ENCODE measurements at regions not wholly inside any gene's neighbourhood (a gene's known extent, or its start where the extent isn't known, plus 50 kb on each side); places are given as distances from the start of the nearest gene placed in this dataset.

- TF ChIP-seq CTCF (IDR thresholded peaks at IDR 0.05; ENCODE audit: insufficient read depth, low read length, poor library complexity, severe bottlenecking) = no peak
- no peaks in the 10 kb centered on the region for H3K36me3 ChIP-seq (ENCODE audit: control insufficient read depth, insufficient read depth, low read length)
- no peak overlapping the region for H3K4me3 ChIP-seq (ENCODE audit: low read depth, low read length)
- no peaks in the 10 kb centered on the region for H3K27me3 ChIP-seq (ENCODE audit: control insufficient read depth, insufficient read depth, low read length)
- DNase-seq (ENCODE audit: low read depth) = no peak
Observed at GRCh38 chr13:40478775-40479174, 187.7 kb downstream of the FOXO1 start.

- Histone ChIP-seq H3K27me3 (ENCODE audit: control insufficient read depth, insufficient read depth, low read length) (no peaks in the 10 kb centered on the region), H3K36me3 (ENCODE audit: control insufficient read depth, insufficient read depth, low read length) (no peaks in the 10 kb centered on the region), H3K4me3 (ENCODE audit: low read depth, low read length) (no peak overlapping the region)
- DNase-seq (ENCODE audit: low read depth) = no peak
- TF ChIP-seq CTCF (IDR thresholded peaks at IDR 0.05; ENCODE audit: insufficient read depth, low read length, poor library complexity, severe bottlenecking) = no peak
Observed at GRCh38 chr13:40479196-40479845, 187.1 kb downstream of the FOXO1 start.

GRCh38 chr13:40480012-40480914, 186.2 kb downstream of the FOXO1 start:
- no peak for DNase-seq (ENCODE audit: low read depth)
- no peak overlapping the region for H3K4me3 ChIP-seq (ENCODE audit: low read depth, low read length)
- no peak for TF ChIP-seq CTCF (IDR thresholded peaks at IDR 0.05; ENCODE audit: insufficient read depth, low read length, poor library complexity, severe bottlenecking)
- H3K36me3 ChIP-seq (ENCODE audit: control insufficient read depth, insufficient read depth, low read length) = no peaks in the 10 kb centered on the region
- H3K27me3 ChIP-seq (ENCODE audit: control insufficient read depth, insufficient read depth, low read length) = no peaks in the 10 kb centered on the region

- H3K4me3 ChIP-seq (ENCODE audit: low read depth, low read length) = no peak overlapping the region
- H3K36me3 ChIP-seq (ENCODE audit: control insufficient read depth, insufficient read depth, low read length) = no peaks in the 10 kb centered on the region
- no peaks in the 10 kb centered on the region for H3K27me3 ChIP-seq (ENCODE audit: control insufficient read depth, insufficient read depth, low read length)
- TF ChIP-seq CTCF (IDR thresholded peaks at IDR 0.05; ENCODE audit: insufficient read depth, low read length, poor library complexity, severe bottlenecking) = no peak
- DNase-seq (ENCODE audit: low read depth) = no peak
Observed at GRCh38 chr13:40480915-40481516, 185.4 kb downstream of the FOXO1 start.

GRCh38 chr13:40483601-40484000, 182.8 kb downstream of the FOXO1 start:
- TF ChIP-seq CTCF (IDR thresholded peaks at IDR 0.05; ENCODE audit: insufficient read depth, low read length, poor library complexity, severe bottlenecking) = no peak
- no peak overlapping the region for H3K4me3 ChIP-seq (ENCODE audit: low read depth, low read length)
- H3K27me3 ChIP-seq (ENCODE audit: control insufficient read depth, insufficient read depth, low read length) = no peaks in the 10 kb centered on the region
- H3K36me3 ChIP-seq (ENCODE audit: control insufficient read depth, insufficient read depth, low read length) = no peaks in the 10 kb centered on the region
- DNase-seq (ENCODE audit: low read depth) = no peak

Data from kidney epithelial cell (primary cell).